RKO (cell line): ENCODE measurements at regions not wholly inside any gene's neighbourhood (a gene's known extent, or its start where the extent isn't known, plus 50 kb on each side); places are given as distances from the start of the nearest gene placed in this dataset.
"Not testable (repeated sequence)": the region's sequence is repeated elsewhere in the genome, so short reads cannot be mapped to it uniquely, and the experiment has no call there.

Experiments used
- DNase-seq: peaks from one replicate; pipeline ENCODE4 v3.0.0-alpha.2; 2016; ENCODE audit warnings: low spot score

DNA sequence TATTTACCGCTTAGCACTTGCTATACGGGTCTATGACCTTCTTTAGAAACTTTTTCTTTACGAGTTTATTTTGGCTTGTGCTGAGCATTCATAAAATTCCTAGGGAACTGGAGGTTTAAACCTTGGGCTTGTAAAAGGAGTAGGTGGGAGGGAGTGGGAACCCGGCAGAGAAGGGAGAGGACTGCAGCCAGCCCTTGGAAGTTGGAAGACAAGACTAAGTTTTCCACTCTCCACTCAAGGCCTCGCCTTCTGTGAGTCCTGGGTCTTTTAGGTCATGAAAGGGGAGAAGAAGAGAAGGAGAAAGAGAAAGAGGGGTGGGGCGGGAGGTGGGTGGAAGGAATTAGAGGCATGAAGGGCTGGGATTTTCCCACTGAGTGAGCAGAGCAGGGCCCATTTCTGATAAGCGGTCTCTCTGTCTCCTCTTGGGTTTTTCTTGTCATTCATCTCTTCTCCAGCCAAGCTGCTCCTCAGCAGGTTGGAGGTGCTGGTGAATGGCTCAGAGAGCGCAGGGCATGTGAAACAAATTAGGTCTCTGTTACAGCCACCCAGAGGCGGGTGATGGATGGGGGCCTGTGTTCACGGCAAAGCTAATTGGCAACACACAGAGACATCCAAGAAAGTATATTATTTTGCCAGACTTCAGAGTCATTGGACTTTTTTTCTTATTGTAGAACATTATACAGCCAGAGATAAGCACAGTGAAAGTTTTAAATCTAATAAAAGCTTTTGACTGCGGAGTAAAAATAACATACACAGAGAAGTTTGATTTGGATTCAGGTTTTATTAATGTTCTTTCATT lies 247.3 kb downstream of the FOXD2 start:
- DNase-seq: no peak

DNA sequence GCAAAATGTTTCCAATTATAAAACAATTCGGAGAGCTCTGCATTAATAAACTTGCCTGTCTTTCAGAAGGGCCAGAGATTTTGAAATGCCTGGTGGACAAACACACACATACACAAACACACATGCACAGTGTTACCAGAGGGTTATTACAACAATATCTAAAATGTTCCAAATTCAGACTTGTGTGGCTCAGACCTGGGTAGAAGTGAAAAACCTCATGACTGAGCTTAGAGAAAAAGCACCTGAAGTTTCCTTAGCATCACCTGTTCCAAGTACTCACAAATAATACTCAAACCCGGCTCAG lies 247.9 kb downstream of the FOXD2 start:
- DNase-seq: no peak

DNA sequence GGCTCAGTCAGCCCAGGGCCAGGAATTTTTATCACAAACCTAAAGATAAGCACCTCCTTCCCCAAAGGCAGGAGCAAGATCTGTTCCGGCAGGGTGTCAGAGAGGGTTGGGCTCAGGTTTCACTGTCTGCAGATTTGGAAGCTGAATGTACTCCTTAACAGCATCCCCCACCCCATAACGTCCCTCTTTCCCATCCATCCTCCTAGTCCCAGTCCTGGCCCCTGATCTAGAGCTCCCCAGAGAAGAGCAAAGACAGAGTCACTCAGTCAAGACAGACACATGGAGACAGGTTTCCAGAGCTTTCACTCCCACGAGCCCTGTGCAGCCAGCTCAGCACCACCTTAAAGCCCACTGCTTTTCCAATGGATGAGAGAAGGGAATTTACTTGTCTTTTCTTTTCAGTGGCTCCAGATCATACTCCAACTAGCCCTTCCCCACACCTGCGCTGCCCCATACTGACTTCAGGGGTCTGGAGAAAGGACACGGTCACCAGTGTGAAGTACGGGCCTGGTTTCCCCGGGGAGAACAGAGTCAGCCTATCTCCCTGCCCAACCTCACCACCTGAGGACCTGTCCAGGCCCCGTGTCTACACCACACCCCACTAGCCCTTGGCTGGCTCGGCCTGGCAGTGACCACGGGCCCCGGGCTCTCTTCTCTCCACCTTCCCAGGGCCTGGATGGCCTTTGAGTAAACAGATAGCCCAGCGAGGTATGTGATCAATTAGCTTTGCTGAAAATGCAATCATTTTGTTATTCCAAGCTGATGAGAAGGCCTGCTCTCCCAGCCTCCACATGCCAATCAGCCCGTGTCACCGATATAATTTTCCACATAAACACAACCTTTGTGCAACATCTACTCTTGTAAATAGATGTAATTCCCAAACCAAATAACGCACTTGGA lies 249.1 kb downstream of the FOXD2 start:
- DNase-seq: no peak

DNA sequence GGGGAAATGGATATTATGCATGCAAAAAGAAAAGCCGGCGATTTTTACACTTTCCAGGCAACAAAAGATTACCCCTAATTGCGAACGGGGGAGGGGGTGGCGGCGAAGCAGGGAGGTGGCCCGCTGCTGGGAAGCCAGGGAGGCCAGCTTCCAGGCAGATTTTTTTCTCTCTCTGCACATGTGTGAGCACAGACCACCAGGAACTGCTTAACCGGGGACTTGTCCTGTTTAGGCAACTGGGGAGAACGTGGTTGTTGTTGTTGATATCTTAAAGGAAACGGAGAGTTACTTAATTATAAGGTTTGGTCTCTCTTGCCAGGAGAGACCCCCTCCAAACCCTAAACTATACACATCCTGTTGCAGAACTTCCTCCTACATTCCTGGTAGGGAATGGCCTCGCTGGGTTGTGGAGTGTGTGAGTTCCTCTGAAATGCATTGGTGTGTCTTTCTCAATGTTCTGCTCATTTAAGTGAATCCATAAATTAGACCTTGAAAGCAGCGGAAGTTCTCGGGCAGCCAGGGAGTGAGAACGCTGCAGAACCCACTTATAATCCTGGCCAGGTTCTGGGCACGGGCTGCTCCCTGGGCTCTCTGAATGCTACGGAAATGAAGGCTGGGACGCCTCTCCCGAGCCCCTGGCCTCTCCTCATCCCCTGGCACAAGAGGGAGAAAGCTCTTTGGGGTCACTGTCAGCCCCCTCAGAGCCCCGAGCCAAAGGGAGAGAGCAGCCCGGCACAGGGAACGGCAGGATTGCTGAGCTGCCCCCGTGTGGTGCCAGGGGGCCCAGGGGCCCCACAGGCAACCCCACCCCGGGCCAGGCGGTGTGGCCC lies 250.0 kb downstream of the FOXD2 start:
- no peak for DNase-seq

DNA sequence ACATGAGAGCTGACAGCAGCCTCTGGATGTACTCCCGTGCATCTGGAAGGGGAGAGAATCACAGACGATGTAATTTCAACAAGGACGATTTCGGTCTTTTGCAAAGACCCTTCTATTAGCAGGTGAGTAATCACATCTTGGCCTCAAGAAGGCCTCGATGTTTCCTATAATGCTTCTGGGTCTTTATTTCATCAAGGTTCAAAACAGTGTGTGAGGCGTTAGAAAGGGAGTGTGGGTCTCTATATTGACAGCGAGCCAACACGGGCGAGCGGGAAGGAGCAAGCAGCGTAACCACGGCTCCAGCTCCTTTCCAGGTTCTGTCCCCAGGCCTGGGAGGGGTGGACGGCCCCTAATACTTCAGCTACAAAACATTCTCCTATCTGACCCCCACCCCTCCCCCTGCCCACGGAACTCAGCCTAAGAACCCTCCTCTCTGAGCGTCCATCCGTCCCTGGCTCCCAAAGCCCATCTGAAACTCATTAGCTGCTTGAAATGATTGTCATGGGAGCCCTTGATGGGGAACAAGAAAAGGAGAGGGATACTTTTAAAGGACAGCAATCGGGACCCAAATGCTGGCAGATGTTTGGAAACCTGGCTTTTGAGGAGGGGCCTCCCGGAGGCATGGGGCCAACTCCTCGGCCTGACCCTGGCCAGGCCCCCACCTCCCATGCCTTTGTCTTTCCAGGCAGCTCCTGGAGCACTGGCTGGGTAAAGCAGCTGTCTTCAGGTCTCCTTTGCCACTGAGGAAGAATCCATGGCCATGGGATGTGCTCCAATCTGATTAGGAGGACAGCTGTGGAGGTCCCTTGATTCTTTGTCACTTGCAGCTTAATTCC lies 250.8 kb downstream of the FOXD2 start:
- no peak for DNase-seq

DNA sequence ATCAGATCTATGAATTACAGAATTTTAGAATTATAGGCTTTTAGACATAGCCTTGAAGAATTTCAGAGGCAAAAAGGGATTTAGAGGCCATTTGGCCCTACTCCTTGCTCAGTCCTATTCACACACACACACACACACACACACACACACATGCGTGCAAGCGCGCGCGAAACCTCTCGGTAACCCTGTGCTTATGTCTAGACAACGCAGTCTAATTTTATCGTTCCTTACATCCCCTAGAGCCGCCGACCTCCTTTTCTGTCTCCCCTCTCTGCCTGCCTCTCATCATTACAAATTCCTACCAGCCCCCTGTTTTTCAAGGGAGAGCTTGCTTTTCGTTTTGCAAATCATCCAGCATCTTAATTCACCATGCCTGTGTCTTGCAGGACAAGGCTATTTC lies 252.1 kb downstream of the FOXD2 start:
- no peak for DNase-seq

DNA sequence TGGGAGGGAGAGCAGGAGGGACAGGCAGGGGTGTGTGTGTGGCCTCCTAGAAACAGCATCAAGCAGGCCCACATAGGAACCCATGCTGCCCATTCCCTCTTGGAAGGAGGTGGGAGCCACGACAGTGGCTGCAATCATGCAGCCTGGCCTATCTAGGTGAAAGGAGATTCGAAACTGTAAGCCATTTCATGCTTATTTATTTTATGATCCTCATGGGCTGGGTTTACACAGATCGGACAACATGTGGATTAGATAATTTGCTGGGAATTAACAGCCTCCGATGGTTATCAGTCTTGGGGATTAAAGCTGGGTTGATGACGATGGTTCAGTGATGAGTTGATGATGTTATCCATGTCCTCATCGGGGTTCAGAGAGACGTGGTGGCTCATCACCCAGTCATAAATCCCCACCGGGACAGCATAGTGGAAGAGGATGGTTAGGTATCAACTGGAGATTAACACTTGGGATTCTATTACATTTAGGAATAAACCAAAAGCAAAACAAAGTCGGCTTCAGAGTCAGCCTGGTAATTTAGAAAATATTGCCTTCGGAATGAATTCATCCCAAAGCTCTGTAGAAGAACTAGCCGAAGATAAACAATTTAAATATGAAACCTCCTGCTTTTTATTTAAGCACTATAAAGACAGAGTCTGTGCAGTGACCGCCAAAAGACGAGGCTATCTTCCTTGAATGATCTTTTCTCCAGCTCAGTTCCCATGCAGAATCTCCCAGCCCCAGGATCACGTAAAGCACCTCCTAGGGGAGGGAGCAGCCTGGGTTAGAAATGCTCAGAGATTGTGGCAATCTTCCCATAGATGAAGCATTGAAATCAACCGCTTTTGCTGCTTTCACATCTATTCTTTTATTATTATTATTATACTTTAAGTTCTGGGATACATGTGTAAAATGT lies 252.8 kb downstream of the FOXD2 start:
- no peak for DNase-seq

DNA sequence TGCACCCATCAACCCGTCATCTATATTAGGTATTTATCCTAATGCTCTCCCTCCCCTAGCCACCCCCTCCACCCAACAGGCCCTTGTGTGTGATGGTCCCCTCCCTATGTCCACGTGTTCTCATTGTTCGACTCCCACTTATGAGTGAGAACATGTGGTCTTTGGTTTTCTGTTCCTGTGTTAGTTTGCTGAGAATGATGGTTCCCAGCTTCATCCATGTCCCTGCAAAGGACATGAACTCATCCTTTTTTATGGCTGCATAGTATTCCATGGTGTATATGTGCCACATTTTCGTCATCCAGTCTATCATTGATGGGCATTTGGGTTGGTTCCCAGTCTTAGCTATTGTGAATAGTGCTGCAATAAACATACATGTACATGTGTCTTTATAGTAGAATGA lies 253.4 kb downstream of the FOXD2 start:
- not testable (repeated sequence) for DNase-seq

DNA sequence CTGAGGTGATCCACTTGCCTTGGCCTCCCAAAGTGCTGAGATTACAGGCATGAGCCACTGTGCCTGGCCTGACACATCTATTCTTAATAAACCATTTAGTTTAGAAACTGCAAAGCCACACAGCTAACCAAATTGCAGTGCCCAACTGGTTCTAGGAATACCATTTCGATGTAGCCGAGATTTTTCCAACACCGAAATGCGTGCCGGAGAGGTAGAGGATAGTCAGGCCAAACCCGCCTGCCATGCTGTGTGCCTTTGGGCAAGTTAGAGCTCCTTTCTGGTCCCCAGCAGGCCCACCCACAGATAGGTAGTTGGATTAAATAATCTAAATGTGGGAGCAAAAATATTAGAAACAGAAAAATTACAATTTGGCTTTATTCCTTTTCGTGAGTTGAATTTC lies 254.4 kb downstream of the FOXD2 start:
- no peak for DNase-seq

DNA sequence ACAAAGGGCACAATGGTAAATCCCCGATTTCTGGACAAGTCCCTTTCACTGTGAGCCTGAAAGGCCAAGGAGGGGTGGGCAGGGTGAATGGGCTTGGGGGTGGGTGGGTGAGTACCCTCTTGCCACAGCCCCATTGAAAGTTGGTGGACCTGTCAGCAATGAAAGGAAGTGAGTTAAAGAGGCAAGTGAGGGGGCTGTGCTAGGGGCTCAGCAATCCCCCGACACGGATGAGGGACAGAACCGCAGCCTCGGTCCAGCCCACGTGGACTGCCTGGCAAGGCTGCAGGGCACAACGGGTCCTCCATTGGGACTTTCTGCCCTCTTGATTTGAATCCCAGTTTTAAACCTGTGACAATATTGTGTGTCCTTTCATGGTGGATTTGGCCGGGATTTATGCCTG lies 255.3 kb downstream of the FOXD2 start:
- no peak for DNase-seq

DNA sequence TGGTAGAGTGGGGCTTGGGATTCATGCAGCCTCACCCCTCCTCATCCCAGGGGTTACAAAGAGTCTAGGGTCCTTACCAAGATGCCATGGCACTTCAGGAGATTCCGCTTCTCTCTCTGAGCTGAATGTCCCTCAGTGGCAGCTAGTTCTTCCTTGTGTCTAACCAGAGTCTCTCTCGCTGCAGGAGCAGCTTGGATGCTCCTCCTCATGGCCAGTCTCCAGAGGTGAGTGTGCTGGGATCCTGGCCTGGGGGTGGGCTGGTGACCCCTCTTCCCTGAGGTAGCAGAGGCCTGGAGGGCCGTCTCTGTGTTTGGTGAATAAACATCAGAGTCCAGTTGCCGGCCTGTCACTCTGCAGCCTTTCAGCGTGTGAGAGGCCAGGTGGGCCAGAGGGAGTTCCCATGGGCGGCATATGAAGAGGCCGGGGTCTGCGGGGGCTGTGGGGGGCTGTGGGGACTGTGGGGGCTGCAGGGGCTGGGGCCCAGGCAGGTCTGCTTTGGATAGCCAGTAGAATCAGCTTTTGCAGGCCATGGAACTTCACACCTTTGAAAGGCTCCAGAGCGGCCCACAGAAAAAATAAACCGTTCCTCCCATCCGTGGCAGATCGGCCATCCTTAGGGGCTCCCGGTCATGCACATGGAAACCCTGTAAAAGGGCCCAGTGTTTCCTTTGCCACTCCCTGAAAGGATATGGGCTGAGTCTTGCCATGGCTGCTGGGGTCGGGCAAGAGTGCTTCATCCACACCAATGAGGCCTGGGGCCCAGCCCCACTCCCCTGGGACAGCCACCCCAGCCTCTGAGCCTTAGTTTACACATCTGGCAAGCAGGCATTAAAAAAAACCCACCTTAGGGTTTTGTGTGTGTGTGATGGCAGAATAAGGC lies 256.4 kb downstream of the FOXD2 start:
- DNase-seq: no peak

DNA sequence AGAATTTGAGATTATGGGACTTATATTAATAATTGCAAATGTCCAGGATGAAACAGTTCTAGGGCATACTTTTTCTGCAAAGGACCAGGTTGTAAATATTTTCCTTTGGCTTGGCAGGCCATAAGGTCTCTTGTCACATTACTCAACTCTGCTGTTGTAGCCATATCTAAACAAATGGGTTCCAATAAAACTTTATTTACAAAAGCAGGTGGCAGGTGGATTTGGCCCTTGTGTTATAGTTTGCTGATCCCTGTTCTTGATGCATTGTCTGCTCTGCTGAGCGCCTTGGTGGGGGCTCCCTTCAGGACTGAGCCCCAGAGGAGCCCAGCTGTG lies 258.5 kb downstream of the FOXD2 start:
- no peak for DNase-seq

DNA sequence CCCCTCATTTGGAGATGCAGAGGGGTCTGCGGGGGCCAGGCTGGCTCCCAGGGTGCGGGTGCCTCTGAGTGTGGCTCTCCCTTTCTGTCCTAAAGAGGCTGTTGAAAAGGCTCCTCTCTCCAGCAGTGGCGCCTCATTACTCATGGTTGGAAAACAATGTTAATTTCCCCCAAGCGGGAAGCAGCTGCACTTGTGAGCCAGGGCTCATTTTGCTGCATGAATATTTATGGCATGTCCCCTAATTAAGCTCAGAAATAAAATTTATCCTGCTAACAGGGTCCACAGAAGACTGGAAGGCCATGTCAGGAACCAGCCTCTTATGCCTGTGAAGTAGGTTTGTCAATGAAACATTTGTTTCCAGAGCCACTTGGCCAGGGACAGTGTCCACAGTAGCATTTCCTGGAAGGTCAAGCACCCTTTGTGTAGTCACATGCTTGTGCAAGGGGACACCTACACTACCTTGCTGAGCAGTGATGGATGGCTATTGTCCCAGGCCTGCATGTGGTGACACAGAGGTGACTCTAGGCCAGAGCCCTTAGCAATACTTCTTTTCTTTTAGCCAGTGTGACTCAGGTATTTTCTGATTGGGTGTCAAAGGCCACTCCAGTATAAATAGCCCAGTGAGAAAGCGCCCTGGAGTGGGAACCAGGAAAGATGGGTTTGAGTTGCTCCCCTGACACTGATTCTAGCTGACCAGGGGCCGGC lies 259.0 kb downstream of the FOXD2 start:
- peak; percentile 8 for DNase-seq

DNA sequence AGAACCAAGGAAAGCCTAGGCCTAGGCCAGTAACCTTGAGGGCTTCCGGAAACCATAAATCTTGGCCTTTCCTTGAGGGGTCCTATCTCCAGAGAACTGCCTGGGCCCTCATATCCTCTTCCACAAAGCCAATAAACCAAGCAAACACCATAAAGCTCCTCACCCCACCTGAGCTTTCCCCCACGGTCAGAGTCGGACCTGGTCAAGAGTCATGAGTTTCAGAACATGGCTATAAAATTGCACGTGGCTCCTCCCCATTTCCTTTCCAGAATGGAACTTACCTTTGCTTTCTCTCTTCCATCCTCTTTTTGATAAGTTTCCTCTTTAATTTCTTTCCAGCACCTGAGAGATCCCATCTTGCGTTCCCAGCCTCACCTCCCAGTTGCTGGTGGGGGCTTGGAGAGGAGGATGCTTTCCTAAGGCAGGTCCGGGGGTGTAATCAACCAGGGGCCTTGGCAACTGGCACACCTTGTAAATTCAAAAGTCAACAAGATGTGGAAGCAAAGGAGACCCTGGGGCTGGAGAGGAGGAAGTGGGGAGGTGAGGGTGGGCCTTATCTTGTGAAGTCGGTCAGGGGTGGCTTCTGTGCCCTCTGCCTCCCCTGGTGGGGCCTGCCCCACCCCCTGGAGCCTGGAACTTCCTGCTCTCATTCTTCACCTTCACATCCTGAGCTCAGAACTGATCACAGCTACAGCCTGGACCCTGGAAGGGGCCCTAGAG lies 259.9 kb downstream of the FOXD2 start:
- DNase-seq: no peak

DNA sequence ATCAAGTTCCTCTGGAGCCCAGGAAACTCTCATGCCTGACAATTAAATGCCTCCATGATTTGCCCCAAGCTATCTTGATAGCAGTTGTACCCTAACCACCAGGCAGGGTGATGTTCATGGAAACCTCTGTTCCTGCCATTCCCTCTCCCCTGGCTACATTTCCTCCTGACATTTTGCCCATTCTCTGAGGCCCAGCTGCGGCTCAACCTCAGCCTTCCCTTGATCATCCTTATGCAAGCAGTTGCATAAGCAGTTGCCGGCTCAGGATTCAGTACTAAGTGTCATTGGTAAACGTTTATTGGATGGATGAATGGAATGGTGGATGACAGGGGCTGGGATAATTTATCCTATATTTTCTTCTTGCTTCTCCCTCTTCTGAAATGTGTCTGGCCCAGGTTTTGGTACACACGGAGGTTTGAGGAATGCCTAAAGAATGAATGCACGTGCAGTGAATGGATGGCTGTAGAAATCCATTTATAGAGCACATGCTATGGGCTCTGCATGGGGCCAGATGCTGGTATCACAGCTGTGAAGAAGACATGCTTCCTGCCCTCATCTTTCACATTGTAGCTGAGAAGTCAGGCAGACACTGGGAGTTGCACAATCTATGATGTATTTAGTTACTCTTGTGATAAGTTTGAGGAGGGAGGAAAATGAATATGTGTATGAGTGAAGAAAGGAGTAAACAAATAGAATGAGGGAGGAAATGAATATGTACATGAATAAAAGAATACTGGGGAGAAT lies 261.8 kb downstream of the FOXD2 start:
- no peak for DNase-seq

DNA sequence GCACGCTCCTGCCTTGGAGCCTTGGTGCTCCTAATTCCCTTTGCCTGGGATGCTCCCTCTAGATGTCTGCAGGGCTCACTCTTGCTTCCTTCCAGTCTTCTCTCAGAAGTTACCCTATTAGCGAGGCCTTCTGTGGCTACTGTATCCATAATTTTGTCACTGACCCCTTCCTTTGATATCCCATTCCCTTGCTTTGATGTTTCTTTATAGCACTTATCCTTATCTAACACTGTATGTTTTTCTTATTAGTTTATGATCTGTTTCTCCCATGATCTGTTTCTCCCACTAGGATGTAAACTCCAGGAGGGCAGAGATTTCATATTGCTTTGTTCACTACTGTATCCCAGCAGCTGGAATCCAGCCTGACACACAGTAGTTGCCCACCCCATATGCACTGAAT lies 263.4 kb downstream of the FOXD2 start:
- DNase-seq: no peak

DNA sequence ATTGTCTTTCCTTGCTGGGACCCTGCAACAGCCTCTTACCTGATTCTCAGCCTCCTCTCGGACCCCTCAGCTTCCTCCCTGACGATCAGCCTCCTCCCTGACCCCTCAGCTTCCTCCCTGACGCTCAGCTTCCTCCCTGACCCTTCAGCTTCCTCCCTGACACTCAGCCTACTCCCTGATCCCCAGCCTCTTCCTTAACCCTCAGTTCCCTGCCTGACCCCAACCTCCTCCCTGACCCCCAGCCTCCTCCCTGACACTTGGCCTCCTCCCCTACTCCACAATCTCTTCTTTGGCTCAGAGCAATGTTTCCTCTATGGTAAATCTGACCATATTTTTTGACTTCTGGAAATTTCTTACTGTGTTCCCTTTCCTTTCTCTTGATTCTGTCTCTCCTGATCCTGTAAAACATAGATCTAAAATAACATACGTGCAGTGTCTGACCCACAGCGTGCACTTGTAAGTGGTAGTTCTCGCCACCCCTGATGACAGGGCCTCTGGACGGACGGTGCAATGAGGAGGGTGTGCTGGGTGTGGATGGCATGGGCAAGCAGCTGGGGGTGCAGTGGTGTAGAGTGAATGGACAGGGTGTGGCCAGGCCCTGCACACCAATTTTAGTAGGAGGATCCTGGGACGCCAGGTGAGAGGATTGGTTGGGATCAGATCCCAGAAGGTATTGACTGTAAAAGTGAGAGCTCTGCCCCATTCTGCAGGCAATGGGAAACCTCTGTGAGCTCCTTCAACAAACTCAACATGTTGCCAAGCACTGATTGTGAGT lies 264.1 kb downstream of the FOXD2 start:
- DNase-seq: no peak
